OCI-LY7 (cell line): ENCODE measurements at regions not wholly inside any gene's neighbourhood (a gene's known extent, or its start where the extent isn't known, plus 50 kb on each side); places are given as distances from the start of the nearest gene placed in this dataset.

ENCODE experiments used
- BruUV-seq: library from RNA; stranded (reverse); fragments of 400-500 nt; replicated peaks from 2 replicates; lab custom pipeline; 2021; lab: Mats Ljungman, UMichigan
- CTCF ChIA-PET: fragments of 300-600 bp; sonication (Branson Sonifier 250); formaldehyde crosslinking; loops from one replicate; lab custom pipeline; 2022; ENCODE audit warnings: antibody characterized with exemption; ENCODE audit not compliant: unreplicated experiment; lab: Charles Lee
- POLR2A ChIA-PET: fragments of 300-600 bp; sonication (Branson Sonifier 250); formaldehyde crosslinking; loops from one replicate; lab custom pipeline; 2022; ENCODE audit warnings: antibody characterized with exemption; lab: Charles Lee
- DNase-seq: peaks from one replicate; pipeline ENCODE4 v3.0.0-alpha.2; 2015; ENCODE audit warnings: low spot score
- H2AFZ ChIP-seq: fragments of 200-600 bp; sonication (generic), shearing (Covaris generic); 2 replicates; pipeline ENCODE4 v1.6.1; 2014; ENCODE audit warnings: mild to moderate bottlenecking, antibody characterized with exemption, low read length, moderate library complexity
- H3K27ac ChIP-seq: fragments of 200-600 bp; sonication (generic); 2 replicates; pipeline ENCODE4 v1.5.1; 2014; ENCODE audit warnings: mixed run types, low read depth, mild to moderate bottlenecking, moderate library complexity, low read length, inconsistent platforms; ENCODE audit not compliant: poor library complexity, severe bottlenecking
- H3K36me3 ChIP-seq: fragments of 200-600 bp; sonication (generic); 2 replicates; pipeline ENCODE4 v1.6.1; 2014; ENCODE audit warnings: mild to moderate bottlenecking, antibody characterized with exemption, low read length, moderate library complexity, mixed read lengths; ENCODE audit not compliant: insufficient read depth
- H3K4me1 ChIP-seq: fragments of 200-600 bp; sonication (generic); 2 replicates; pipeline ENCODE4 v1.5.1; 2014; ENCODE audit warnings: mild to moderate bottlenecking, low read length; ENCODE audit not compliant: insufficient read depth, poor library complexity, severe bottlenecking
- H3K4me2 ChIP-seq: fragments of 200-600 bp; sonication (generic); 2 replicates; pipeline ENCODE4 v1.6.1; 2014; ENCODE audit warnings: mild to moderate bottlenecking, low read length
- H3K4me3 ChIP-seq: fragments of 200-600 bp; sonication (generic); 2 replicates; pipeline ENCODE4 v1.5.1; 2014; ENCODE audit warnings: mild to moderate bottlenecking, low read depth, low read length; ENCODE audit not compliant: poor library complexity, severe bottlenecking
- H3K79me2 ChIP-seq: fragments of 200-600 bp; sonication (generic); 2 replicates; pipeline ENCODE4 v1.6.1; 2016; ENCODE audit warnings: low read depth, mild to moderate bottlenecking, low read length, moderate library complexity, mixed read lengths; ENCODE audit not compliant: insufficient read depth
- H3K9me2 ChIP-seq: fragments of 200-600 bp; sonication (generic); 2 replicates; pipeline ENCODE4 v1.6.1; 2016; ENCODE audit warnings: mild to moderate bottlenecking, low read length, mixed read lengths; ENCODE audit not compliant: insufficient read depth
- H3K9me3 ChIP-seq: fragments of 200-600 bp; sonication (generic); 2 replicates; pipeline ENCODE4 v1.6.1; 2014; ENCODE audit warnings: mild to moderate bottlenecking, mixed run types, low read length, mixed read lengths
- H4K20me1 ChIP-seq: fragments of 200-600 bp; sonication (generic); 2 replicates; pipeline ENCODE4 v1.6.1; 2014; ENCODE audit warnings: mild to moderate bottlenecking, antibody characterized with exemption, low read length, moderate library complexity, mixed read lengths; ENCODE audit not compliant: insufficient read depth
- EZH2phosphoT487 ChIP-seq: fragments of 200-600 bp; sonication (generic); IDR thresholded peaks from 2 replicates; pipeline ENCODE4 v1.6.1; 2018; ENCODE audit warnings: low read depth, borderline replicate concordance, mild to moderate bottlenecking, mixed run types, antibody characterized with exemption, low read length, moderate library complexity, mixed read lengths
- intact Hi-C: fragments of 100-400 bp; cut with micrococcal nuclease; formaldehyde crosslinking; loops from one replicate; pipeline ENCODE4 v1.10.0; 2022; ENCODE audit not compliant: unreplicated experiment
- TF ChIP-seq, protein P1 (sequence below): fragments of 200-600 bp; sonication (generic); conservative IDR thresholded peaks from 2 replicates; pipeline ENCODE4 v1.5.1; 2014; ENCODE audit warnings: mild to moderate bottlenecking, antibody characterized with exemption, low read length, moderate library complexity, mixed read lengths

DNA sequence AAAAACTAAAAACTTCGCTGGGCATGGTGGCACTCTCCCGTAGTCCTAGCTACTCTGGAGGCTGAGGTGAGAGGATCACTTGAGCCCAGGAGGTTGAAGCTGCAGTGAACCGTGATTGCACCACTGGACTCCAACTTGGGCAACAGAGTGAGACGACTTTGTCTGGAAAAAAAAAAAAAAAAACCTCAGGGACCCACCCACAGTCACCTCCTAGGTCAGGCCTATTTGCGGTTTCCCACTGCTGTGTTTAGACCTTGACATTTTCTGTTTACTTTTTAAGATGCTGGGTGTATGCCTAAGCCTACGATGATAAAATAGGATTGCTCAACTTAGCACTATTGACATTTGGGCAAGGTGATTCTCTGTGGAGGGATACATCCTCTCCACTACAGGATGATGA lies 197.4 kb upstream of the TBL1X start:
- POLR2A ChIA-PET = no interaction called here
- H3K9me2 ChIP-seq = no peaks in the 10 kb centered on the region
- H3K4me1 ChIP-seq = no peaks in the 10 kb centered on the region
- no peak overlapping the region for H2AFZ ChIP-seq
- no peak overlapping the region for H3K4me2 ChIP-seq
- TF ChIP-seq, protein P1, sequence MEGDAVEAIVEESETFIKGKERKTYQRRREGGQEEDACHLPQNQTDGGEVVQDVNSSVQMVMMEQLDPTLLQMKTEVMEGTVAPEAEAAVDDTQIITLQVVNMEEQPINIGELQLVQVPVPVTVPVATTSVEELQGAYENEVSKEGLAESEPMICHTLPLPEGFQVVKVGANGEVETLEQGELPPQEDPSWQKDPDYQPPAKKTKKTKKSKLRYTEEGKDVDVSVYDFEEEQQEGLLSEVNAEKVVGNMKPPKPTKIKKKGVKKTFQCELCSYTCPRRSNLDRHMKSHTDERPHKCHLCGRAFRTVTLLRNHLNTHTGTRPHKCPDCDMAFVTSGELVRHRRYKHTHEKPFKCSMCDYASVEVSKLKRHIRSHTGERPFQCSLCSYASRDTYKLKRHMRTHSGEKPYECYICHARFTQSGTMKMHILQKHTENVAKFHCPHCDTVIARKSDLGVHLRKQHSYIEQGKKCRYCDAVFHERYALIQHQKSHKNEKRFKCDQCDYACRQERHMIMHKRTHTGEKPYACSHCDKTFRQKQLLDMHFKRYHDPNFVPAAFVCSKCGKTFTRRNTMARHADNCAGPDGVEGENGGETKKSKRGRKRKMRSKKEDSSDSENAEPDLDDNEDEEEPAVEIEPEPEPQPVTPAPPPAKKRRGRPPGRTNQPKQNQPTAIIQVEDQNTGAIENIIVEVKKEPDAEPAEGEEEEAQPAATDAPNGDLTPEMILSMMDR = no peak
- TF ChIP-seq EZH2phosphoT487 = no peak
- CTCF ChIA-PET = no interaction called here
- H3K9me3 ChIP-seq = no peaks in the 10 kb centered on the region
- no TSS peak for BruUV-seq
- H3K4me3 ChIP-seq = no peak overlapping the region
- no peaks in the 10 kb centered on the region for H3K36me3 ChIP-seq
- H3K27ac ChIP-seq = no peak overlapping the region
- H3K79me2 ChIP-seq = no peaks in the 10 kb centered on the region
- intact Hi-C loops = no loop called here
- H4K20me1 ChIP-seq = no peaks in the 10 kb centered on the region
- DNase-seq = no peak

DNA sequence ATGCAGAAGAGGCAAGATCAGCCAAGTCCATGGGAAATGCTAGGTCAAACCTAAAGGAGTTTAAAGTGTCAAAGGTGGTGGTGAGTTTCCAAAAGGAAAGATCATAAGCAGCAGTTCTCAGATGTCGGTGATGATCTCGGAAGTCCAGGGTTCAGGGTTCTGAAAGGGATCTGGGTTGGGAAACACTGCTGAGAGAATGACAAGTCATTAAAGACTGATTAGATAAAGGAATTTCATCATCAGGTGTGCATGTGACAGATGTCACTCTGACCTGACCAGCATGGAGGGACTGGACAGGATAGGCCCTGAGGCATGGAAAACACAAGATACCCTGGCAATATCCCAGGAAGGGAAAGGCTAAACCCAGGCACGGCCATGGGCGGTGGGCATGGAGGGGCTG lies 195.7 kb upstream of the TBL1X start:
- CTCF ChIA-PET = no interaction called here
- TF ChIP-seq EZH2phosphoT487 = no peak
- TF ChIP-seq, protein P1 = no peak
- no TSS peak for BruUV-seq

DNA sequence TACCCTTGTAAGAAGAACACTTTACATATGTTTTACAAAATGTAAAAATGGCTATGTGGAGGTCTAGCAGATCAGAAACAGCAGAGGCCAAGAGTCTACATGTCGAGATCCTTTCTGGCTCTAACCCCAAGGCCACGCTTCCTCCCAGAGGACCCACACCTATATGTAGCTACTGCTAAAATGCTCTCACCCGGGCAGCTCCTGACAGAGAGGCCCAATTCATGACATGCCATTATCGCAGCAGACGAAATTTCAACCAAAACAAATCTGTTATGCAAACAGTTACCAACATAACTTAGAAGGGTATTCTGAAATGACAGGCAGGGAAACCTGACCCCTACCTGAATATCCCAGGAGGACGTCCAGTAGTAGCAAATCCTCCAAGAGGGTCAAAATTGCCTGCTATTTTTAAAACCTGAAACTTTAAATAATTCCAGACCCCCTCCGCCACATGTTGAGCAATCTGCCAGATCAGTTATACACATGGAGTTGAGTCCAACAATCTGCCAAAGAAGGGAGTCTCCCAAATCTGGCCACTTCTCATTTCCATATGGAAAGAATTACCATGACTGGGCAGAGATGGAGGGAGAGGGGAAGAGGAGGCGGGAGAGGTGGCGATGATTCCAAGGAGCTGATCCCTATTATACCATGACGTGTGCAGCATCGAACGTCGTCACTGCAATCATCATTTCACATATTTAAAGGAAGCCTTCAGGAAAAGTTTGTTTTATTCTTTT lies 192.9 kb upstream of the TBL1X start:
- H3K27ac ChIP-seq = no peak overlapping the region
- TF ChIP-seq, protein P1 = no peak
- TF ChIP-seq EZH2phosphoT487 = no peak
- H2AFZ ChIP-seq = no peak overlapping the region
- no peaks in the 10 kb centered on the region for H3K9me3 ChIP-seq
- no peak overlapping the region for H3K4me3 ChIP-seq
- no peaks in the 10 kb centered on the region for H3K79me2 ChIP-seq
- no peaks in the 10 kb centered on the region for H3K36me3 ChIP-seq
- DNase-seq = no peak
- POLR2A ChIA-PET = interaction anchor here (0.7 kb wide), 2 partner anchors 22 to 169 kb away, joined by 3 to 5 read pairs; no protein-coding TSS in a partner anchor
- H3K9me2 ChIP-seq = no peaks in the 10 kb centered on the region
- no peaks in the 10 kb centered on the region for H3K4me1 ChIP-seq
- CTCF ChIA-PET = no interaction called here
- no peaks in the 10 kb centered on the region for H4K20me1 ChIP-seq
- no TSS peak for BruUV-seq
- intact Hi-C loops = no loop called here
- H3K4me2 ChIP-seq = no peak overlapping the region

More for the DNA sequence above, 195.7 kb upstream of the TBL1X start:
- POLR2A ChIA-PET = no interaction called here
- no peak overlapping the region for H3K4me2 ChIP-seq
- intact Hi-C loops = no loop called here
- no peak for DNase-seq
- H3K27ac ChIP-seq = no peak overlapping the region
- H4K20me1 ChIP-seq = no peaks in the 10 kb centered on the region
- no peaks in the 10 kb centered on the region for H3K79me2 ChIP-seq
- no peaks in the 10 kb centered on the region for H3K4me1 ChIP-seq
- no peaks in the 10 kb centered on the region for H3K9me2 ChIP-seq
- H2AFZ ChIP-seq = no peak overlapping the region
- no peak overlapping the region for H3K4me3 ChIP-seq
- no peaks in the 10 kb centered on the region for H3K36me3 ChIP-seq
- H3K9me3 ChIP-seq = no peaks in the 10 kb centered on the region
